Inferior parietal cortex (tissue), 1 donor: ENCODE measurements at regions not wholly inside any gene's neighbourhood (a gene's known extent, or its start where the extent isn't known, plus 50 kb on each side); places are given as distances from the start of the nearest gene placed in this dataset.

Experiments used
- DNase-seq: peaks from one replicate; pipeline ENCODE4 v3.0.0-alpha.2; 2016; ENCODE audit errors: extremely low spot score

GRCh38 chr2:235350234-235350633 is 143.6 kb upstream of the AGAP1 start:
- no peak for DNase-seq

- no peak for DNase-seq
Measured at GRCh38 chr2:235352541-235352940, 141.3 kb upstream of the AGAP1 start.

GRCh38 chr2:235357881-235358280 is 136.0 kb upstream of the AGAP1 start:
- DNase-seq: no peak

- no peak for DNase-seq
Measured at GRCh38 chr2:235358981-235359471, 134.8 kb upstream of the AGAP1 start.

GRCh38 chr2:235360446-235360845 is 133.4 kb upstream of the AGAP1 start:
- no peak for DNase-seq

GRCh38 chr2:235365743-235366142 is 128.1 kb upstream of the AGAP1 start:
- DNase-seq: no peak

- DNase-seq: no peak
Measured at GRCh38 chr2:235366390-235366789, 127.5 kb upstream of the AGAP1 start.

GRCh38 chr2:235366807-235367206 is 127.0 kb upstream of the AGAP1 start:
- DNase-seq: no peak

GRCh38 chr2:235371018-235371417 is 122.8 kb upstream of the AGAP1 start:
- no peak for DNase-seq

GRCh38 chr2:235373171-235373570 is 120.7 kb upstream of the AGAP1 start:
- DNase-seq: no peak

- no peak for DNase-seq
Measured at GRCh38 chr2:235377176-235377575, 116.7 kb upstream of the AGAP1 start.

GRCh38 chr2:235378246-235378645 is 115.6 kb upstream of the AGAP1 start:
- no peak for DNase-seq

- DNase-seq: no peak
Measured at GRCh38 chr2:235378944-235379343, 114.9 kb upstream of the AGAP1 start.

- DNase-seq: no peak
Measured at GRCh38 chr2:235381261-235381912, 112.5 kb upstream of the AGAP1 start.

- no peak for DNase-seq
Measured at GRCh38 chr2:235382179-235382578, 111.7 kb upstream of the AGAP1 start.

GRCh38 chr2:235382601-235383000 is 111.2 kb upstream of the AGAP1 start:
- DNase-seq: no peak

GRCh38 chr2:235383272-235383843 is 110.5 kb upstream of the AGAP1 start:
- DNase-seq: no peak

- peak; percentile 78 for DNase-seq
Measured at GRCh38 chr2:235384624-235385023, 109.2 kb upstream of the AGAP1 start.

GRCh38 chr2:235389626-235390025 is 104.2 kb upstream of the AGAP1 start:
- no peak for DNase-seq

- DNase-seq: peak; percentile 20
Measured at GRCh38 chr2:235390108-235390815, 103.6 kb upstream of the AGAP1 start.

GRCh38 chr2:235390816-235391194 is 103.0 kb upstream of the AGAP1 start:
- DNase-seq: no peak

- no peak for DNase-seq
Measured at GRCh38 chr2:235391921-235392615, 101.8 kb upstream of the AGAP1 start.
